ENCODE measurements at regions not wholly inside any gene's neighbourhood (a gene's known extent, or its start where the extent isn't known, plus 50 kb on each side); places are given as distances from the start of the nearest gene placed in this dataset.

- no peak overlapping the region for H3K4me3 ChIP-seq (ENCODE audit: low read depth, low read length, poor library complexity, severe bottlenecking)
- CTCF ChIA-PET: no interaction called here
- intact Hi-C loops (cut with micrococcal nuclease; ENCODE audit: unreplicated experiment): no loop called here
- no peak for TF ChIP-seq EZH2 (IDR thresholded peaks at IDR 0.05; ENCODE audit: borderline replicate concordance, low read depth, low read length, poor library complexity, severe bottlenecking)
- DNase-seq (ENCODE audit: low spot score): no peak
- H3K9me3 ChIP-seq (ENCODE audit: low read depth, low read length, poor library complexity, severe bottlenecking): no peaks in the 10 kb centered on the region
- no peak overlapping the region for H3K27ac ChIP-seq (ENCODE audit: low read depth, low read length, poor library complexity, severe bottlenecking)
- POLR2A ChIA-PET (ENCODE audit: low non-redundant PET): no interaction called here
- H3K27me3 ChIP-seq (replicated peaks; ENCODE audit: insufficient read depth, low read depth, low read length, poor library complexity): peaks cover 2% of the 10 kb centered on the region
- no peaks in the 10 kb centered on the region for H3K36me3 ChIP-seq (ENCODE audit: insufficient read depth, low read length, poor library complexity, severe bottlenecking)
- no TSS peak for BruUV-seq (replicated peaks)
- no peaks in the 10 kb centered on the region for H3K4me1 ChIP-seq (ENCODE audit: insufficient read depth, low read length, poor library complexity, severe bottlenecking)
Measured at GRCh38 chr5:124194282-124194681, 552.2 kb downstream of the ZNF608 start.

GRCh38 chr5:124193371-124193789, 553.1 kb downstream of the ZNF608 start:
- H3K27ac ChIP-seq (ENCODE audit: low read depth, low read length, poor library complexity, severe bottlenecking): no peak overlapping the region
- H3K27me3 ChIP-seq (replicated peaks; ENCODE audit: insufficient read depth, low read depth, low read length, poor library complexity): peaks cover 2% of the 10 kb centered on the region
- H3K4me1 ChIP-seq (ENCODE audit: insufficient read depth, low read length, poor library complexity, severe bottlenecking): no peaks in the 10 kb centered on the region
- DNase-seq (ENCODE audit: low spot score): no peak
- TF ChIP-seq EZH2 (IDR thresholded peaks at IDR 0.05; ENCODE audit: borderline replicate concordance, low read depth, low read length, poor library complexity, severe bottlenecking): no peak
- no peak for TF ChIP-seq CTCF (conservative IDR thresholded peaks at IDR 0.05; ENCODE audit: low read depth, low read length)
- H3K4me3 ChIP-seq (ENCODE audit: low read depth, low read length, poor library complexity, severe bottlenecking): no peak overlapping the region
- CTCF ChIA-PET: no interaction called here
- POLR2A ChIA-PET (ENCODE audit: low non-redundant PET): no interaction called here
- no peaks in the 10 kb centered on the region for H3K9me3 ChIP-seq (ENCODE audit: low read depth, low read length, poor library complexity, severe bottlenecking)
- intact Hi-C loops (cut with micrococcal nuclease; ENCODE audit: unreplicated experiment): no loop called here
- H3K36me3 ChIP-seq (ENCODE audit: insufficient read depth, low read length, poor library complexity, severe bottlenecking): no peaks in the 10 kb centered on the region
- no TSS peak for BruUV-seq (replicated peaks)

GRCh38 chr5:124192716-124193115, 553.7 kb downstream of the ZNF608 start:
- no TSS peak for BruUV-seq (replicated peaks)
- Histone ChIP-seq H3K4me1 (ENCODE audit: insufficient read depth, low read length, poor library complexity, severe bottlenecking) (no peaks in the 10 kb centered on the region), H3K27me3 (replicated peaks; ENCODE audit: insufficient read depth, low read depth, low read length, poor library complexity) (peaks cover 2% of the 10 kb centered on the region), H3K36me3 (ENCODE audit: insufficient read depth, low read length, poor library complexity, severe bottlenecking) (no peaks in the 10 kb centered on the region), H3K9me3 (ENCODE audit: low read depth, low read length, poor library complexity, severe bottlenecking) (no peaks in the 10 kb centered on the region), H3K27ac (ENCODE audit: low read depth, low read length, poor library complexity, severe bottlenecking) (no peak overlapping the region), H3K4me3 (ENCODE audit: low read depth, low read length, poor library complexity, severe bottlenecking) (no peak overlapping the region)
- POLR2A ChIA-PET (ENCODE audit: low non-redundant PET): no interaction called here
- TF ChIP-seq CTCF (conservative IDR thresholded peaks at IDR 0.05; ENCODE audit: low read depth, low read length) (no peak), EZH2 (IDR thresholded peaks at IDR 0.05; ENCODE audit: borderline replicate concordance, low read depth, low read length, poor library complexity, severe bottlenecking) (no peak)
- intact Hi-C loops (cut with micrococcal nuclease; ENCODE audit: unreplicated experiment): no loop called here
- CTCF ChIA-PET: no interaction called here
- no peak for DNase-seq (ENCODE audit: low spot score)

- no peaks in the 10 kb centered on the region for H3K4me1 ChIP-seq (ENCODE audit: insufficient read depth, low read length, poor library complexity, severe bottlenecking)
- TF ChIP-seq CTCF (conservative IDR thresholded peaks at IDR 0.05; ENCODE audit: low read depth, low read length) (no peak), EZH2 (IDR thresholded peaks at IDR 0.05; ENCODE audit: borderline replicate concordance, low read depth, low read length, poor library complexity, severe bottlenecking) (no peak)
- H3K9me3 ChIP-seq (ENCODE audit: low read depth, low read length, poor library complexity, severe bottlenecking): no peaks in the 10 kb centered on the region
- peaks cover 1% of the 10 kb centered on the region for H3K27me3 ChIP-seq (replicated peaks; ENCODE audit: insufficient read depth, low read depth, low read length, poor library complexity)
- no peak overlapping the region for H3K4me3 ChIP-seq (ENCODE audit: low read depth, low read length, poor library complexity, severe bottlenecking)
- no peaks in the 10 kb centered on the region for H3K36me3 ChIP-seq (ENCODE audit: insufficient read depth, low read length, poor library complexity, severe bottlenecking)
- intact Hi-C loops (cut with micrococcal nuclease; ENCODE audit: unreplicated experiment): no loop called here
- DNase-seq (ENCODE audit: low spot score): no peak
- ChIA-PET POLR2A (ENCODE audit: low non-redundant PET) (no interaction called here), CTCF (no interaction called here)
- H3K27ac ChIP-seq (ENCODE audit: low read depth, low read length, poor library complexity, severe bottlenecking): no peak overlapping the region
- no TSS peak for BruUV-seq (replicated peaks)
Measured at GRCh38 chr5:124185716-124186115, 560.7 kb downstream of the ZNF608 start.
